CD1c-positive myeloid dendritic cell (primary cell): ENCODE measurements at regions not wholly inside any gene's neighbourhood (a gene's known extent, or its start where the extent isn't known, plus 50 kb on each side); places are given as distances from the start of the nearest gene placed in this dataset.
A peak's percentile ranks its signal among the peaks of the same experiment; 100 is the strongest.

ENCODE experiments used
- DNase-seq: peaks from one replicate; pipeline ENCODE4 v3.0.0-alpha.2; 2016; ENCODE audit errors: extremely low spot score

GRCh38 chr5:52725065-52725746, 62.5 kb upstream of the ITGA1 start:
- DNase-seq, result peak; percentile 34

- no peak for DNase-seq
Observed at GRCh38 chr5:52725808-52726207, 61.9 kb upstream of the ITGA1 start.

- DNase-seq, result no peak
Observed at GRCh38 chr5:52727020-52727419, 60.7 kb upstream of the ITGA1 start.

- DNase-seq, result no peak
Observed at GRCh38 chr5:52727576-52727975, 60.1 kb upstream of the ITGA1 start.

GRCh38 chr5:52728224-52728623, 59.5 kb upstream of the ITGA1 start:
- DNase-seq, result no peak

- DNase-seq, result no peak
Observed at GRCh38 chr5:52728686-52729085, 59.0 kb upstream of the ITGA1 start.

- DNase-seq, result no peak
Observed at GRCh38 chr5:52731274-52732027, 56.3 kb upstream of the ITGA1 start.

- no peak for DNase-seq
Observed at GRCh38 chr5:52734557-52734956, 53.2 kb upstream of the ITGA1 start.

- no peak for DNase-seq
Observed at GRCh38 chr5:52735139-52735538, 52.6 kb upstream of the ITGA1 start.
